ENCODE measurements at regions not wholly inside any gene's neighbourhood (a gene's known extent, or its start where the extent isn't known, plus 50 kb on each side); places are given as distances from the start of the nearest gene placed in this dataset.

GRCh38 chr10:14438576-14438975 is 107.9 kb upstream of the FRMD4A start:
- Histone ChIP-seq H4K20me1 (replicated peaks; ENCODE audit: control insufficient read depth, insufficient read depth, low read length) (no peaks in the 10 kb centered on the region), H3K9ac (ENCODE audit: insufficient read depth in 1 of 2, low read depth in 2 of 2, low read length in 2 of 2) (no peak overlapping the region), H3K4me3 (no peak overlapping the region), H3K9me1 (ENCODE audit: control insufficient read depth, insufficient read depth, low read length) (no peaks in the 10 kb centered on the region), H3K9me3 (replicated peaks; ENCODE audit: control insufficient read depth, insufficient read depth, low read depth, low read length) (no peaks in the 10 kb centered on the region), H3K4me2 (ENCODE audit: insufficient read depth, low read length) (no peak overlapping the region), H3K4me1 (replicated peaks in 1 of 2; ENCODE audit: control insufficient read depth in 2 of 2, insufficient read depth in 2 of 2, low read length in 2 of 2) (peaks cover 0 to 3% of the 10 kb centered on the region in 2 experiments; a peak in 1 of 5 replicates), H2AFZ (ENCODE audit: low read depth, low read length) (no peak overlapping the region), H3K27ac (ENCODE audit: extremely low read depth, low read depth, low read length) (no peak overlapping the region), H3K79me2 (ENCODE audit: control insufficient read depth, insufficient read depth, low read length) (no peaks in the 10 kb centered on the region), H3K27me3 (ENCODE audit: control insufficient read depth in 2 of 2, insufficient read depth in 2 of 2, low read length in 2 of 2) (peaks cover 0 to 9% of the 10 kb centered on the region in 2 experiments; a peak in 3 of 5 replicates), H3K36me3 (ENCODE audit: control insufficient read depth, insufficient read depth, low read length) (no peaks in the 10 kb centered on the region)
- 26% methylated on average over 5 of the region's 7 CpGs for WGBS (ENCODE audit: insufficient coverage, low coverage, missing lambda C conversion rate)
- intact Hi-C loops (cut with micrococcal nuclease) (no loop called here), in situ Hi-C loops (cut with MboI) (no loop called here)
- BruUV-seq (replicated peaks) = no TSS peak
- DNase-seq (ENCODE audit: extremely low read depth in 1 of 4, low spot score in 3 of 4) = no peak
- TF ChIP-seq KAT7 (CRISPR knock-in tag; IDR thresholded peaks at IDR 0.05; ENCODE audit: borderline replicate concordance) (no peak), HNRNPLL (IDR thresholded peaks at IDR 0.05; ENCODE audit: low read depth, low read length, poor library complexity, severe bottlenecking) (no peak), ARID3A (IDR thresholded peaks at IDR 0.05; ENCODE audit: borderline replicate concordance, low read depth, low read length) (no peak), ZNF274 (IDR thresholded peaks at IDR 0.05; ENCODE audit: borderline replicate concordance, low read depth, low read length) (no peak), HMG20B (CRISPR knock-in tag; IDR thresholded peaks at IDR 0.05) (no peak)
- TF ChIP-seq, protein P1, sequence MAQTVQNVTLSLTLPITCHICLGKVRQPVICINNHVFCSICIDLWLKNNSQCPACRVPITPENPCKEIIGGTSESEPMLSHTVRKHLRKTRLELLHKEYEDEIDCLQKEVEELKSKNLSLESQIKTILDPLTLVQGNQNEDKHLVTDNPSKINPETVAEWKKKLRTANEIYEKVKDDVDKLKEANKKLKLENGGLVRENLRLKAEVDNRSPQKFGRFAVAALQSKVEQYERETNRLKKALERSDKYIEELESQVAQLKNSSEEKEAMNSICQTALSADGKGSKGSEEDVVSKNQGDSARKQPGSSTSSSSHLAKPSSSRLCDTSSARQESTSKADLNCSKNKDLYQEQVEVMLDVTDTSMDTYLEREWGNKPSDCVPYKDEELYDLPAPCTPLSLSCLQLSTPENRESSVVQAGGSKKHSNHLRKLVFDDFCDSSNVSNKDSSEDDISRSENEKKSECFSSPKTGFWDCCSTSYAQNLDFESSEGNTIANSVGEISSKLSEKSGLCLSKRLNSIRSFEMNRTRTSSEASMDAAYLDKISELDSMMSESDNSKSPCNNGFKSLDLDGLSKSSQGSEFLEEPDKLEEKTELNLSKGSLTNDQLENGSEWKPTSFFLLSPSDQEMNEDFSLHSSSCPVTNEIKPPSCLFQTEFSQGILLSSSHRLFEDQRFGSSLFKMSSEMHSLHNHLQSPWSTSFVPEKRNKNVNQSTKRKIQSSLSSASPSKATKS (CRISPR knock-in tag; IDR thresholded peaks at IDR 0.05) = no peak
- ATAC-seq = no peak
- FAIRE-seq = no peak
- CTCF ChIA-PET (ENCODE audit: low intra/inter-chr PET ratio) = no interaction called here
- POLR2A ChIA-PET = no interaction called here

Data from K562 (cell line).